DMS 273 (cell line): ENCODE measurements at regions not wholly inside any gene's neighbourhood (a gene's known extent, or its start where the extent isn't known, plus 50 kb on each side); places are given as distances from the start of the nearest gene placed in this dataset.

ENCODE experiments used
- DNase-seq: peaks from one replicate; lab custom pipeline; 2025; ENCODE audit not compliant: unreplicated experiment; lab: John Stamatoyannopoulos, UW

GRCh38 chr1:20405051-20405754 is 80.8 kb downstream of the CAMK2N1 start:
- no peak for DNase-seq
